NCI-H1092 treated with DMSO at 0.1 percent for 48 hours (cell line): ENCODE measurements at regions not wholly inside any gene's neighbourhood (a gene's known extent, or its start where the extent isn't known, plus 50 kb on each side); places are given as distances from the start of the nearest gene placed in this dataset.

Experiments used
- DNase-seq: peaks from one replicate; lab custom pipeline; 2025; lab: John Stamatoyannopoulos, UW

- DNase-seq = no peak
These were observed 402.4 kb downstream of the ARHGEF28 start for GRCh38 chr5:74028406-74028805.

GRCh38 chr5:74027732-74028338, 401.8 kb downstream of the ARHGEF28 start:
- no peak for DNase-seq

- DNase-seq = no peak
These were observed 400.3 kb downstream of the ARHGEF28 start for GRCh38 chr5:74026310-74026709.

GRCh38 chr5:74021126-74021525, 395.1 kb downstream of the ARHGEF28 start:
- DNase-seq = peak; percentile 17

- peak; percentile 74 for DNase-seq
These were observed 394.5 kb downstream of the ARHGEF28 start for GRCh38 chr5:74020503-74020902.

GRCh38 chr5:74019923-74020322, 393.9 kb downstream of the ARHGEF28 start:
- DNase-seq = no peak

- DNase-seq = peak; percentile 92
These were observed 391.8 kb downstream of the ARHGEF28 start for GRCh38 chr5:74017786-74018211.

- no peak for DNase-seq
These were observed 391.1 kb downstream of the ARHGEF28 start for GRCh38 chr5:74017112-74017511.

- no peak for DNase-seq
These were observed 390.4 kb downstream of the ARHGEF28 start for GRCh38 chr5:74016373-74016772.

- DNase-seq = no peak
These were observed 389.7 kb downstream of the ARHGEF28 start for GRCh38 chr5:74015716-74016115.

GRCh38 chr5:74013222-74013621, 387.2 kb downstream of the ARHGEF28 start:
- no peak for DNase-seq

GRCh38 chr5:74009502-74009901, 383.5 kb downstream of the ARHGEF28 start:
- no peak for DNase-seq

GRCh38 chr5:74007193-74007592, 381.2 kb downstream of the ARHGEF28 start:
- no peak for DNase-seq

GRCh38 chr5:73999297-73999696, 373.3 kb downstream of the ARHGEF28 start:
- DNase-seq = no peak

GRCh38 chr5:73998489-73998888, 372.5 kb downstream of the ARHGEF28 start:
- DNase-seq = peak; percentile 5

- DNase-seq = no peak
These were observed 372.0 kb downstream of the ARHGEF28 start for GRCh38 chr5:73997960-73998359.

- no peak for DNase-seq
These were observed 370.3 kb downstream of the ARHGEF28 start for GRCh38 chr5:73996151-73996755.

- no peak for DNase-seq
These were observed 369.0 kb downstream of the ARHGEF28 start for GRCh38 chr5:73994963-73995362.
